HG02571 (cell line): ENCODE measurements at regions not wholly inside any gene's neighbourhood (a gene's known extent, or its start where the extent isn't known, plus 50 kb on each side); places are given as distances from the start of the nearest gene placed in this dataset.
"Not testable (repeated sequence)": the region's sequence is repeated elsewhere in the genome, so short reads cannot be mapped to it uniquely, and the experiment has no call there.

Source experiments
- ATAC-seq: cut with Tn5 transposase; IDR thresholded peaks from one replicate; pipeline ENCODE4 v1.9.1; 2021; ENCODE audit warnings: mild to moderate bottlenecking, moderate library complexity; ENCODE audit not compliant: unreplicated experiment

GRCh38 chr5:114957384-114957783 lies 212.3 kb downstream of the TRIM36 start:
- no peak for ATAC-seq

DNA sequence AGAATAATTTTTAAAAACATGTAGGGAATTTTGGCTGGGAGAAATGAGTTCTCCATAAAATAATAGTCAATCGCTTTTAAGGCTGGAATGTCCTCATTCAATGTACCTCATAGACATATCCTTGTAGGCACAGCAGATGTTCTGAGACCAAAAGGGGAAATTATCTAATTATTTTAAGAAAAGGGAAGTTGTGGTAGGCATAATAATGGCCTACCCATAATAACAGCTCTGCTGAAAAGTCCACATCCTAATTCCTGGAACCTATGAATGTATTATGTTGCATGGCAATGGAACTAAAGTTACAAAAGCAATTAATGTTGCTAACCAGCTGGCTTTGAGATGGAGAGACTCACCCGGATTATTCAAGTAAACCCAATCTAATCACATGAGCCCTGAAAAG lies 216.1 kb downstream of the TRIM36 start:
- ATAC-seq: no peak

DNA sequence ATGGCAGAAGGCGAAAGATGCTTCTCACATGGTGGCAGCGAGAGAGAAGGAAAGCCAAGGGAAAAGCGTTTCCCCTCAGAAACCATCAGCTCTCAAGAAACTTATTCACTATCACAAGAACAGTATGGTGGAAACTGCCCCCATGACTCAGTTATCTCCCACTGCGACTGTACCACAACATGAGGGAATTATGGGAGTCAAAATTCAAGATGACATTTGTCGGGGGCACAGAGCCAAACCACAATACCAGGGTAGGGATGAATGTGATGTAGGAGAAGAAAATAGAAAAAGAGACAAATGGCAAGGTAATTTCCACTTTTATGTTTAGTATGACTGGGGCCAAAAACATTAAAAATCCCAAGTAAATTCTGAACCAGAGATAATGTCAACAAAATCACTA lies 216.8 kb downstream of the TRIM36 start:
- no peak for ATAC-seq

- ATAC-seq: no peak
Observed at GRCh38 chr5:114949756-114950155, 220.0 kb downstream of the TRIM36 start.

GRCh38 chr5:114948986-114949621 lies 220.6 kb downstream of the TRIM36 start:
- no peak for ATAC-seq

- no peak for ATAC-seq
Observed at GRCh38 chr5:114948363-114948762, 221.3 kb downstream of the TRIM36 start.

GRCh38 chr5:114940709-114941108 lies 229.0 kb downstream of the TRIM36 start:
- no peak for ATAC-seq

GRCh38 chr5:114935490-114935889 lies 234.2 kb downstream of the TRIM36 start:
- no peak for ATAC-seq

- ATAC-seq: no peak
Observed at GRCh38 chr5:114928644-114929462, 240.9 kb downstream of the TRIM36 start.

DNA sequence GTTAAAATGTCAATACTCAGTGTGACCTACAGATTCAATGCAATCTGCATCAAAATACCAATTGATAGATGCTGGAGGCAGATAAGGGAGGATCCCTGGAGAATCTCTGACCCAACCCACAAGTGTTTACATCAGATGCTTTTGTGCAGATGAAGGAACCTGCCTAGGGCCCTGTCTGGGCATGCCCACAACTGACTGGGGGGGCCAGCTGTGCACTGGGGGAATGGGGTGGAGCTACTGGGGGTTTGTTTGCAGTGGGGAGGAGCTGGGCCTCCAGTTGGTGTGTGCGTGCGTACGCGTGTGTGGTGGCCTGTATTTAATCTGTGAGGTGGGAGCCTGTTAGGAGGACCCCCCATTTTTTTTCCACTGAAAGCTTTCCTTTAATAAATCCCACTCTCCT lies 244.9 kb downstream of the TRIM36 start:
- no peak for ATAC-seq

DNA sequence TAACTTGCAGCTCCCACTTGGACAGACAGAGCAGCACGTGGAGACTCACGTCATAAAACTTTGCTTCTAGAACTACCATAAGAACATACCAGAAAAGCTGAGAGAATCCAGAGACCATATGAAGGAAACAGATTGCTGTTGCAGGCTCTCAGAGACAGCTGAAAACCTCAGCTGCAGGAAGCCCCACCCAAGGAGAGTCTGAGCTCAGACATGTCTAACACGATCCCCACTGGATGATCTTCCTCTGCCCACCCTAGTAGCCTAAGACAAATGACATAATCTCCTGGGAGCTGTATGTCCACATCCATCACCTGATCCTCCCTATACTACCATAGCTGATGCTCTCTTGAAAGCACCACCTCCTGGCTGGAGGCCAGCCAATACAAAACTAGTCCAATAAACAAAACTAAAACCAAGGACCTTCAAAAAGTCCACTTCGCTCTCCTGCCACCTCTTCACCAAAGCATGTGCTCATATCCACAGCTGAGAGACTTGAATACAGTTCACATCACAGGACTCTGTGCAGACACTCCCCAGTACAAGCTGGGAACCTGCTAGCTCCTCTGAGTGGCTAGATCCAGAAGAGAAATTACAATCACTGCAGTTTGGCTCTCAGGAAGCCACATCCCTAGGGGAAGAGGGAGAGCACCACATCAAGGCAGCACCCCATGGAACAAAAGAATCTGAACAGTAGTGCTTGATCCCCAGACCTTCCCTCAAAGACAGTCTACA lies 257.4 kb downstream of the TRIM36 start:
- ATAC-seq: no peak

- ATAC-seq: no peak
Observed at GRCh38 chr5:114910727-114911126, 259.0 kb downstream of the TRIM36 start.

DNA sequence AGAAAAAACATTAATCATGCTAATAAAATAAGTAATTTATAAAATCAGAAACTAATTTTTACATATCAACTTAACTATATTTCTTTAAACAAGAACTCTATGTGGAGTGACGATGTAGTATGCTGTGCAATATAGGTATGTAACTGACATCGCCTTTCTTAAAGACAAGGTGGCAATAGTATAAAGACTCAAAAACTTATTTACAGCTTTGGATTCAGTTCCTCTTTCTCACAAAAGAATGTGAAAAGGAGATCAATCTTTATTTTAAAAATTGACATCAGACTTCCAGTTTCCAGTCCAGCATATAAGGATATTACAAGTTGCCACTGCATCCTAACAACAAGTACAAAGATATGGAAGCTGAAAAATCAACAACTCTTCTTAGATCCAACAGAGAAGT lies 260.3 kb downstream of the TRIM36 start:
- no peak for ATAC-seq

DNA sequence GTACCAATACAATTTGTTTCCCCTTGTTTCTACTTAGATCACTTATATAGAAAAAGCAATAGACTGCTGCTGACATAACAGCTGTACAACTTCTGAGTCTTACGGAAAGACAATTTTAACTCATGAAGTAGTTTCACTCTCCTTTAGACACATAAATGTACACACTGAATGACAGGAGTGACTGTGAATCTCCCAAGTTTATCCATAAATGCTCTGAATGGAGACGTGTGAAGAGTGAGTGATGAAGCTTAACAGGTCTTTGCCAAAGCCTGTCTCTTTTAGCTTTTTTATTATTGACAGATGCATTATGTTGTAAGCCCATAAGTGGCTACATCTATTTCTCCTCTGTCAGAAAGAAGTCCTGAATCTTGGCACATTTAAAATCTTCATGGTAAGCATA lies 265.9 kb downstream of the TRIM36 start:
- ATAC-seq: no peak

GRCh38 chr5:114898602-114899001 lies 271.1 kb downstream of the TRIM36 start:
- no peak for ATAC-seq

DNA sequence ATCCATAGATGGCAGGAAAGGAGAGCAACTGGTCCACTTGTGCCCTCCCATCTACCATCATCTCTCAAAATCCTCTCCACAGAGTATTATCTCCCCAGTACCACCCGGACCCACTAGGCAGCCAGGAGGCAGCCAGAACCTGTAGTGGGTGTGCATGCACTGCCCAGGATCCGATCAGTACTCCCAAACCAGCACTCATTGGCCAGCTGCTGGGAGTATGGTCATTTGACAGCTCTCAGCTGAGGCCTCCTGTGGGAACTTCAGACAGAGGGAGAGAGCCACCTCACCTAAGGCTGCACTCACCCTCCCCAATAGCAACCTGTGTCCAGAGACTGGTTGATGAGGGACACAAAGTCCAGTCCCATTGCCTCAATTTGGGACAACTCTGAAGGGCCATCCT lies 286.0 kb downstream of the TRIM36 start:
- ATAC-seq: no peak

DNA sequence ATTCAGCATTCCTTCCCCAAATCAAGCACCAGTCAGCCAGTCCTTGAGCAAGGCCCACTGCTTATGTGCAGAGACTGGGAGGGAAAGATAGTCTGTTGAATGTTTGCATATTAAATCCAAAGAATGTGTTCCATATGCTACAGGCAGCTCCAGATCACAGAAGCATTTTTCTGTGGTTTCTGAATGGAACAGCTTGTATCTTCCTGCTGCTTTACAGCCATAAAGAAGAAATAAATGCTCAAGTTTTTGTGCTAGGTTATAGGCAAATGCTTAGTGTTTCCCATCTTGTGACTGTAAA lies 310.3 kb downstream of the TRIM36 start:
- ATAC-seq: no peak

GRCh38 chr5:114858665-114859437 lies 310.9 kb downstream of the TRIM36 start:
- no peak for ATAC-seq

DNA sequence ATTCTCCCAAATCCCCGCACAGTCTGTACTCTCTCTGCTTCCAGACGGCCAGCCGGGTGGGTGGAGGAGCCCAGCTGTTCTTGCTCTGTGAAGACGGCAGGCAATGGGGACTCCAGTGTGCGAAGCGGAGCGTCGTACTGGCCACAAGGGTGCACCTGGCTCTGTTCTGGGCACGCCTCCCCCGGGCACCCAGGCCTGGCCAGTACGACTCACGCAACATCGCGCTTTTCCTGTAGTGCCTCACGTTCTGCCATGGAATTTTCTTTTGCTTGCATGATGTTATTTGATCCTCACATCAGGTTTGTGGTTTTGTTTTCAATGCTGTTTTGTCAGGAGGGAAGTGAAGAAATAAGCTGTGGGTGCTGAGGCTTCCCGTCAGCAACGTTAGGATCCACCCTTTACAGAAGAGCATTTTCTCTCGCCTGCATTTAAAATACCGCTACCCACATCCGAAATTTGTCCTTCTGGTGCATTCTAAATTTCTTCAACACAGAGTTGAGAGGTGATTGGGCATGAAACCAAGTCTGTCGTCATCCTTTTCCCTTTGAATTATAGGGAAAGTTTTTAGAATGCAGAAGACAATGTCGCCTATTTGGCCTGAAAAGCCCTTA lies 311.7 kb downstream of the TRIM36 start:
- ATAC-seq: no peak

GRCh38 chr5:114844711-114845110 lies 325.0 kb downstream of the TRIM36 start:
- ATAC-seq: not testable (repeated sequence)

DNA sequence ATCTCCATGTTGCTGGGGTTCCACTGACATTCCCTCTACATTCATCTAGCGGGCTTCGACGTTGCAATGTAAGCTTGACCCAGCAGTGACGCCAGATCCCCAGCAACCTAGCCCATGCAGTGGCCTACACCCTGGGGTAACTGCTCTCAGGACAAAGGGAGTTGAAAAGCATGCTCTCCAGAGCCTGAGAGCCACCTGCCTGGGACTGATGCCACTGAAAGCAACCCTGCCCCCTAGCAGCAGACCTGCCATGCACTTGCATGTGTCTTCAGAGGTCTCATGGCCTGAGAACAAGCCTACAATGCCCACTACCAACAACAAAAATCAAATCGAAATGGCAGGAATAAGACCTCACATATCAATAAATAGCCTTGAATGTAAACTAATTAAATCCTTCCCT lies 330.3 kb downstream of the TRIM36 start:
- no peak for ATAC-seq
